ENCODE measurements at regions not wholly inside any gene's neighbourhood (a gene's known extent, or its start where the extent isn't known, plus 50 kb on each side); places are given as distances from the start of the nearest gene placed in this dataset.
"Not testable (repeated sequence)": the region's sequence is repeated elsewhere in the genome, so short reads cannot be mapped to it uniquely, and the experiment has no call there.

DNA sequence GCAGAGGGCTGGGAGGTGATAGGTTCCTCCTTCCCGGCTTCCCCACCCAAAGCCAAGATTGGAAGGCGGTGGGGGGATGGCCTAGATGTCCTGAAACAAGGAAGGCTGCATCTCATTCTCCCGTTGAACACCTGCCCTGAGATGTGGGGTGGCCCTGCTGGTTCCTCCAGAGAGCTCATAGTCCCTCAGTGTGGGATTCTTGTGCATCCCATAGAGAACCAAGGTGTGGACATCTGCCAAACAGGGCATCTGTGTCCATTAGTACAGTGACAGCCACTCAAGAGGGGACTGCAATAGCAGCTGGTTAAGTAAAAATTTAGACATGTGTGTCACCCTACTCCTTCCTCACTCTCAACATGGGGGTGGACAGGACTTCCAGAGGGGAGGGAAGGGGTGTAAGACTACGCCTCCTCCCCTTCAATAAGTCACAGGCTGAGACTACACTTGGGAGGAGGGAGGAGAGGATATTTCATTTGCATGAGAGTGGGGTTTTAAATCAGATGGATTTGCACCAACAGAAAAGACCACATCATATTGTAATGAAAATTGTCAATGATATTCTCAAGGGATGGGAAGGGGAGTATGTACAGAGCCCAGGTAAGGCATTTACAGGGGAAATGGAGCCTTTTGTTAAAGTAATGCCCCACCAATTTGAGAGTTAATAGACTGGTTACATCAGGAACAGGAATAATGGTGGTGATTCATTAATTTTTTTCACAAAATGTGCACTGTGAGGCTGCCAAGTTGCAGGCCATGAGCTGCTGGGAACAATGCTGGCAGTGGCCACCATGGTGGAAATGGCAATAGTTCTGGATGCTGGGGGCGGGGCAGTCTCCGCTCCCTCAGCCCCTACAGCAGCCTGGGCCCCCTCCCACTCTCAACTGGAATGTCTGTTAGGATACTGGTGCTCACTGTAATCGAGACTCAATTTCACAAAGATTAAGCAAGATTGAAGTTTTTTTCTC is 80.6 kb downstream of the TEX51 start:
- no peak overlapping the region for H3K4me3 ChIP-seq (ENCODE audit: low read depth, low read length)
- TF ChIP-seq, protein P1, sequence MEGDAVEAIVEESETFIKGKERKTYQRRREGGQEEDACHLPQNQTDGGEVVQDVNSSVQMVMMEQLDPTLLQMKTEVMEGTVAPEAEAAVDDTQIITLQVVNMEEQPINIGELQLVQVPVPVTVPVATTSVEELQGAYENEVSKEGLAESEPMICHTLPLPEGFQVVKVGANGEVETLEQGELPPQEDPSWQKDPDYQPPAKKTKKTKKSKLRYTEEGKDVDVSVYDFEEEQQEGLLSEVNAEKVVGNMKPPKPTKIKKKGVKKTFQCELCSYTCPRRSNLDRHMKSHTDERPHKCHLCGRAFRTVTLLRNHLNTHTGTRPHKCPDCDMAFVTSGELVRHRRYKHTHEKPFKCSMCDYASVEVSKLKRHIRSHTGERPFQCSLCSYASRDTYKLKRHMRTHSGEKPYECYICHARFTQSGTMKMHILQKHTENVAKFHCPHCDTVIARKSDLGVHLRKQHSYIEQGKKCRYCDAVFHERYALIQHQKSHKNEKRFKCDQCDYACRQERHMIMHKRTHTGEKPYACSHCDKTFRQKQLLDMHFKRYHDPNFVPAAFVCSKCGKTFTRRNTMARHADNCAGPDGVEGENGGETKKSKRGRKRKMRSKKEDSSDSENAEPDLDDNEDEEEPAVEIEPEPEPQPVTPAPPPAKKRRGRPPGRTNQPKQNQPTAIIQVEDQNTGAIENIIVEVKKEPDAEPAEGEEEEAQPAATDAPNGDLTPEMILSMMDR (IDR thresholded peaks at IDR 0.05; ENCODE audit: borderline replicate concordance, insufficient read depth, low read depth, low read length): no peak

DNA sequence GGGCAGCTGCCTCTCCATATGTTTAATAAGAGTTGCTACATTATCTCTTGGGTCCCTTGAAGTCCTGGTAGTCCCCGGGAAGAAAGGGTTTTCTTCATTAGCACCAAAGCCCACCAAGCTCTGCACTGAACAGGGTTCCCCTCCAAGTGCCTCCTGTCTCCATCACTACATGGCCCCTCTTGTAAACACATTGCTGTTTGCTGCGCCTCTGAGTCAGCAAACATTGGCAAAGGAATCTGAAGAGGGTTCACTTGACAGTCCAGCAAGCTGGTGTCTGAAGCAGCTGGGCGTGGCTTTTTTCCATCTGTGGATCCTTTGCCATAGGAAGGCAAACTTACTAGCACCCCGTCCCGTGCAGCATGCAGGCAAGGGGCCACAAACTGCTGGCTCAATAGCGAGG is 82.8 kb downstream of the TEX51 start:
- TF ChIP-seq, protein P1 (IDR thresholded peaks at IDR 0.05; ENCODE audit: borderline replicate concordance, insufficient read depth, low read depth, low read length): no peak
- no peak overlapping the region for H3K4me3 ChIP-seq (ENCODE audit: low read depth, low read length)

DNA sequence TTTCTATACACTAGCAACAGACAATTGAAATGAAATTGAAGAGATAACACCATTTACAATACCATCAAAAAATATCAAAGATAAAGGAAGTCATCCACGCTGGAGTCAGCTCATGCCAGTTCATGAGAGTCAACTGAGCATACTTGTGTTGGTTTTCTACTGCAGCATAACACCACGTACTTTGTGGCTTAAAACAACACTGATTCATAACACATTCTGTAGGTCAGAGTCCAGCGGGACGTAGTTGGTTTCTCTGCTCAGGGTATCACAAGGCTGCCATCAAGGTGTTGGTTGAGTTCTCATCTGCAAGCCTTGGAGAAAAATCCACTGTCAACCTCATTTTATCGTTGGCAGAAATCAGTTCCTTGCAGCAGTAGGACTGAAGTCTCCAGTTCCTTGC is 84.2 kb downstream of the TEX51 start:
- TF ChIP-seq, protein P1 (IDR thresholded peaks at IDR 0.05; ENCODE audit: borderline replicate concordance, insufficient read depth, low read depth, low read length): no peak
- no peak overlapping the region for H3K4me3 ChIP-seq (ENCODE audit: low read depth, low read length)

DNA sequence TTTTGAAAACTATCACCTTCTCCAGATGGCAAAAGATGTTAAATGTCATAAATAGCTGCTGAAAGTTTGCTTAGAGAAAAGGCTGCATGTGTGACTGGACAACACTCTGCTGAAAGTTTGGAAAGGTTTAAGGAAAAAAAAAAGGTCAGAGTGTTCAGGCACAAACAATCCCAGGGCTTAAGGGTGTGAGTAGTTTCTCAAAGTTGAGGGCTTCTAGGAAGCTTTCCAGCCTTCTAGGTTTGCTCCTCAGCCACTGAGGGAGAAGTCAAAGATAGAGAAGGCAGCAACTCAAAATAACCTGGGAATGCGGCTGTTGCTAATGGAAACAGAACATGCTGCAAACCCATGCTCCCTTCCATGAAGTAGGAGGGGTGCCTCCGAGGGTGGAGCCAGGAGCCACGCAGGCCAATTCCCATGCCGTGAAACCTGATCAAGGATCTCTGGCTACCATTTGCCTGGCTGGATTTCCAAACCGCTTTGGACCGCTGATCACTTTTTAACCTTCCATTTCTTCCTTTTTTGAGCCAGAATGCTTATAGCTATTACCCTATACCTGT is 88.0 kb downstream of the TEX51 start:
- no peak overlapping the region for H3K4me3 ChIP-seq (ENCODE audit: low read depth, low read length)
- TF ChIP-seq, protein P1 (IDR thresholded peaks at IDR 0.05; ENCODE audit: borderline replicate concordance, insufficient read depth, low read depth, low read length): no peak

DNA sequence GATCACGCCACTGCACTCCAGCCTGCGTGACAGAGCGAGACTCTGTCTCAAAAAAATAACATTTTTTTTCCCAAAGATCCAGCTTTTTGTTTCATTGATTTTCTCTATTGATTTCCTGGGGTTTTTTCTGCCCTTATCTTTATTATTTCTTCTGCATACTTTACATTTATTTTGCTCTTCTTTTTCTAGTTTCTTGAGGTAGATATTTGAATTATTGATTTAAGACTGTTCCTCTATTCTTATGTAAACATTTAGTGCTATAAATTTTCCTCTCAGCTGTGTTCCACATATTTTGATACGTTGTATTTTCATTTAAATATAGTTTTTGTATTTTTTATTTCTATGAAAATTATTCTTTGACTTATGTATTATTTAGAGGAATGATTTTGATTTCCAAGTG is 89.8 kb downstream of the TEX51 start:
- no peak overlapping the region for H3K4me3 ChIP-seq (ENCODE audit: low read depth, low read length)
- TF ChIP-seq, protein P1 (IDR thresholded peaks at IDR 0.05; ENCODE audit: borderline replicate concordance, insufficient read depth, low read depth, low read length): no peak

DNA sequence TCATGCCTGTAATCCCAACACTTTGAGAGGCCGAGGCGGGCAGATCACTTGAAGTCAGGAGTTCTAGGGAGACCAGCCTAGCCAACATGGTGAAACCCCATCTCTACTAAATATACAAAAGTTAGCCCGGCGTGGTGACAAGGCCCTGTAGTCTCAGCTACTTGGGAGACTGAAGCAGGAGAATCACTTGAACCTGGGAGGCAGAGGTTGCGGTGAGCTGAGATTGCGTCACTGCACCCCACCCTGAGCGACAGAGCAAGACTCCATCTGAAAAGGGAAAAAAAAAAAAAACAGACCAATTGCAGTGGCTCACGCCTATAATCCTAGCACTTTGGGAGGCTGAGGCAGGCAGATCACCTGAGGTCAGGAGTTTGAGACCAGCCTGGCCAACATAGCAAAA is 90.4 kb downstream of the TEX51 start:
- H3K4me3 ChIP-seq (ENCODE audit: low read depth, low read length): not testable (repeated sequence)

DNA sequence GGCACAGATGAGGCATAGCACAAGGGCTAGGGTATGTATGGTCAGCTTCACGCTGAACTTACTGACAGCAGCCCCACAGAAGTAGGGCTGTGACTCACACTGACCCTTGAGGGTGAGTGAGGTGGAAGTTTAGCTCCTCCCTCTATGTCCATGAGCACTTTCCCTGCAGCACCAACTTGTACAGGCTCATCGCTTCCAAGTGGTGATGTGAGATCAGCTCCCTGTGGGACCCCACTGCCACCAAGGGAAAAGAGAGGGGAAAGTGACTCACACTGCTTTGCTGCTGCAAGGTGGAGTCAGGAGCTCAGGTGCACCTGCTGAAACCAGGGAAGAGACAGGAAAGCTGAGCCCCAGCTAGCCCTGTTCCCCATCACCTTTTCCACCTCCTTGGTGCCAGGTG is 91.5 kb downstream of the TEX51 start:
- TF ChIP-seq, protein P1 (IDR thresholded peaks at IDR 0.05; ENCODE audit: borderline replicate concordance, insufficient read depth, low read depth, low read length): no peak
- H3K4me3 ChIP-seq (ENCODE audit: low read depth, low read length): no peak overlapping the region

All from GM12875 (cell line).